H1 (cell line): ENCODE measurements at regions not wholly inside any gene's neighbourhood (a gene's known extent, or its start where the extent isn't known, plus 50 kb on each side); places are given as distances from the start of the nearest gene placed in this dataset.

Experiments
- CTCF ChIA-PET: fragments of 300-600 bp; sonication (Branson Sonifier 250); formaldehyde crosslinking; loops from one replicate; lab custom pipeline; 2021; ENCODE audit not compliant: partially characterized antibody; lab: Charles Lee
- POLR2A ChIA-PET: fragments of 300-600 bp; sonication (Branson Sonifier 250); formaldehyde crosslinking; loops from one replicate; lab custom pipeline; 2021; ENCODE audit warnings: inconsistent platforms; ENCODE audit not compliant: partially characterized antibody; lab: Charles Lee
- DNase-seq, 2 experiments: peaks; one replicate each; pipeline versions ENCODE4 v3.0.0 to v3.0.0-alpha.2; 2010 to 2022; ENCODE audit warnings: low spot score in 2 of 2, low read depth in 1 of 2, mixed read lengths in 1 of 2
- FAIRE-seq: peaks from 2 replicates; lab custom pipeline; 2011; peaks lifted over from hg19 to GRCh38; lab: Jason Lieb, UNC
- H2AFZ ChIP-seq: 2 replicates; pipeline ENCODE4 v1.8.1; 2012; ENCODE audit warnings: low read length, inconsistent platforms
- H2AK5ac ChIP-seq: 2 replicates; pipeline ENCODE4 v1.6.1; 2013; ENCODE audit warnings: low read depth, low read length
- H2BK120ac ChIP-seq: replicated peaks from 2 replicates; pipeline ENCODE3; 2013; ENCODE audit warnings: low read depth, low read length, inconsistent platforms
- H2BK12ac ChIP-seq: 2 replicates; pipeline ENCODE4 v1.6.1; 2013; ENCODE audit warnings: low read depth, low read length
- H2BK15ac ChIP-seq: 2 replicates; pipeline ENCODE4 v1.6.1; 2013; ENCODE audit warnings: low read length
- H2BK20ac ChIP-seq: 2 replicates; pipeline ENCODE4 v1.6.1; 2013; ENCODE audit warnings: low read length
- H2BK5ac ChIP-seq: 2 replicates; pipeline ENCODE4 v1.6.1; 2013; ENCODE audit warnings: low read depth, low read length
- H3K14ac ChIP-seq: 2 replicates; pipeline ENCODE4 v1.6.1; 2013; ENCODE audit warnings: inconsistent platforms; ENCODE audit not compliant: insufficient read length
- H3K18ac ChIP-seq: 2 replicates; pipeline ENCODE4 v1.6.1; 2013; ENCODE audit warnings: low read length; ENCODE audit errors: extremely low read depth
- H3K23ac ChIP-seq: 2 replicates; pipeline ENCODE4 v1.6.1; 2013; ENCODE audit warnings: inconsistent platforms; ENCODE audit not compliant: insufficient read length
- H3K23me2 ChIP-seq: 2 replicates; pipeline ENCODE4 v1.6.1; 2013; ENCODE audit warnings: low read depth, low read length
- H3K27ac ChIP-seq: 2 replicates; pipeline ENCODE4 v1.6.1; 2011; ENCODE audit warnings: low read depth, low read length, inconsistent platforms
- H3K27me3 ChIP-seq, 4 experiments: replicated peaks in 1 of 4; 1 replicate in 1 of 4; 2 replicates in 3 of 4; pipeline versions ENCODE4 v1.6.1 to v1.8.1; 2011 to 2013; ENCODE audit warnings: low read length in 3 of 4, mild to moderate bottlenecking in 3 of 4, inconsistent platforms in 2 of 4, mixed read lengths in 2 of 4, moderate library complexity in 1 of 4; ENCODE audit not compliant: control insufficient read depth in 3 of 4, insufficient read depth in 3 of 4; ENCODE audit errors: extremely low read depth in 1 of 4
- H3K36me3 ChIP-seq, 4 experiments: 2 replicates each; pipeline versions ENCODE4 v1.6.1 to v1.8.1; 2011 to 2013; ENCODE audit warnings: mild to moderate bottlenecking in 4 of 4, low read length in 3 of 4, moderate library complexity in 2 of 4, control low read depth in 1 of 4, inconsistent platforms in 1 of 4; ENCODE audit not compliant: insufficient read depth in 4 of 4, control insufficient read depth in 2 of 4
- H3K4ac ChIP-seq: replicated peaks from 2 replicates; pipeline ENCODE3; 2013; ENCODE audit warnings: low read length, low read depth, mixed read lengths, inconsistent platforms; ENCODE audit not compliant: insufficient read length
- H3K4me1 ChIP-seq, 4 experiments: replicated peaks in 1 of 4; 1 replicate in 1 of 4; 2 replicates in 3 of 4; pipeline versions ENCODE4 v1.6.1 to v1.8.1; 2011 to 2013; ENCODE audit warnings: low read length in 3 of 4, inconsistent platforms in 2 of 4, mixed read lengths in 1 of 4; ENCODE audit not compliant: insufficient read depth in 4 of 4, control insufficient read depth in 3 of 4
- H3K4me2 ChIP-seq, 2 experiments: 2 replicates each; pipeline versions ENCODE4 v1.6.1 to v1.8.1; 2011 to 2013; ENCODE audit warnings: low read depth in 2 of 2, low read length in 2 of 2, control low read depth in 1 of 2, inconsistent platforms in 1 of 2, mild to moderate bottlenecking in 1 of 2; ENCODE audit not compliant: insufficient read depth in 1 of 2
- H3K4me3 ChIP-seq, 4 experiments: fragments of 200-600, 300-600 bp in 1 of 4; sonication (generic), shearing (Covaris generic), sonication (Bioruptor Twin) in 1 of 4; 2 replicates each; pipeline versions ENCODE4 v1.5.1 to v1.8.1; 2011 to 2016; ENCODE audit warnings: low read length in 4 of 4, low read depth in 3 of 4, control low read depth in 2 of 4, inconsistent platforms in 2 of 4, mild to moderate bottlenecking in 2 of 4, mixed read lengths in 1 of 4, moderate library complexity in 1 of 4; ENCODE audit not compliant: insufficient read depth in 2 of 4; ENCODE audit errors: extremely low read depth in 1 of 4
- H3K56ac ChIP-seq: replicated peaks from 2 replicates; pipeline ENCODE3; 2013; ENCODE audit warnings: low read depth, mild to moderate bottlenecking, mixed read lengths, low read length, inconsistent platforms; ENCODE audit not compliant: insufficient read length
- H3K79me1 ChIP-seq: 2 replicates; pipeline ENCODE4 v1.6.1; 2013; ENCODE audit warnings: low read depth, low read length, control low read depth
- H3K79me2 ChIP-seq, 2 experiments: 2 replicates each; pipeline versions ENCODE4 v1.6.1 to v1.8.1; 2012 to 2013; ENCODE audit warnings: low read length in 2 of 2, mild to moderate bottlenecking in 2 of 2, inconsistent platforms in 1 of 2; ENCODE audit not compliant: insufficient read depth in 2 of 2, control insufficient read depth in 1 of 2
- H3K9ac ChIP-seq, 4 experiments: replicated peaks in 1 of 4; 1 replicate in 1 of 4; 2 replicates in 3 of 4; pipeline versions ENCODE4 v1.6.1 to v1.8.1; 2011 to 2013; ENCODE audit warnings: low read depth in 3 of 4, low read length in 3 of 4, control low read depth in 2 of 4, mild to moderate bottlenecking in 2 of 4, moderate library complexity in 2 of 4, inconsistent platforms in 1 of 4; ENCODE audit errors: extremely low read depth in 1 of 4
- H3K9me3 ChIP-seq, 2 experiments: 2 replicates each; pipeline versions ENCODE4 v1.6.1 to v1.8.1; 2012 to 2013; ENCODE audit warnings: mild to moderate bottlenecking in 2 of 2, moderate library complexity in 2 of 2, control low read depth in 1 of 2, inconsistent platforms in 1 of 2, low read depth in 1 of 2, low read length in 1 of 2, mixed read lengths in 1 of 2; ENCODE audit not compliant: insufficient read depth in 2 of 2
- H4K20me1 ChIP-seq, 2 experiments: replicated peaks in 1 of 2; 2 replicates each; pipeline versions ENCODE3 to v1.8.1; 2011 to 2013; ENCODE audit warnings: inconsistent platforms in 2 of 2, low read length in 2 of 2, mild to moderate bottlenecking in 1 of 2; ENCODE audit not compliant: insufficient read depth in 2 of 2, control insufficient read depth in 1 of 2
- H4K5ac ChIP-seq: 2 replicates; pipeline ENCODE4 v1.6.1; 2013; ENCODE audit warnings: low read length, low read depth, mixed read lengths, inconsistent platforms; ENCODE audit not compliant: insufficient read length
- H4K8ac ChIP-seq: 2 replicates; pipeline ENCODE4 v1.8.0; 2013; ENCODE audit warnings: mild to moderate bottlenecking, moderate library complexity, low read length, inconsistent platforms; ENCODE audit not compliant: insufficient read depth; ENCODE audit errors: extremely low read depth
- H4K91ac ChIP-seq: replicated peaks from 2 replicates; pipeline ENCODE3; 2013; ENCODE audit warnings: low read length, mixed read lengths, inconsistent platforms; ENCODE audit not compliant: insufficient read length
- BCL11A ChIP-seq, 2 experiments: IDR thresholded peaks; one replicate each; pipeline ENCODE4 v1.6.1; 2011; ENCODE audit warnings: low read depth in 2 of 2, low read length in 2 of 2, mild to moderate bottlenecking in 2 of 2
- BRCA1 ChIP-seq: IDR thresholded peaks from 2 replicates; pipeline ENCODE4 v1.6.1; 2012; ENCODE audit warnings: low read depth, low read length, improper control_type of control experiment
- CBX5 ChIP-seq: fragments of 300-800, 300-1000 bp; sonication (generic); IDR thresholded peaks from 2 replicates; pipeline ENCODE4 v1.7.1; 2016; ENCODE audit warnings: antibody characterized with exemption, low read length, low read depth
- CEBPB ChIP-seq: IDR thresholded peaks from 2 replicates; pipeline ENCODE4 v1.6.1; 2012; ENCODE audit warnings: low read depth, low read length
- GTF2F1 ChIP-seq: IDR thresholded peaks from 2 replicates; pipeline ENCODE4 v1.6.1; 2012; ENCODE audit warnings: low read depth, low read length, improper control_type of control experiment, borderline replicate concordance
- HDAC6 ChIP-seq: IDR thresholded peaks from one replicate; pipeline ENCODE4 v1.7.1; 2012; ENCODE audit warnings: low read depth, mild to moderate bottlenecking, inconsistent platforms, low read length, moderate library complexity
- JUN ChIP-seq: IDR thresholded peaks from 2 replicates; pipeline ENCODE4 v1.6.1; 2011; ENCODE audit warnings: low read depth, mild to moderate bottlenecking, improper control_type of control experiment, low read length
- KDM1A ChIP-seq: fragments of 200-600, 300-600 bp; sonication (generic); IDR thresholded peaks from 2 replicates; pipeline ENCODE4 v1.7.1; 2016; ENCODE audit warnings: mild to moderate bottlenecking, low read length, borderline replicate concordance
- POLR2A ChIP-seq, 2 experiments: IDR thresholded peaks; 1 replicate in 1 of 2; 2 replicates in 1 of 2; pipeline ENCODE4 v1.6.1; 2011; ENCODE audit warnings: low read depth in 2 of 2, low read length in 2 of 2, mild to moderate bottlenecking in 2 of 2; ENCODE audit errors: control extremely low read depth in 1 of 2
- POLR2AphosphoS5 ChIP-seq: IDR thresholded peaks from 2 replicates; pipeline ENCODE4 v1.6.1; 2011; ENCODE audit warnings: low read depth, low read length
- SP2 ChIP-seq: IDR thresholded peaks from 2 replicates; pipeline ENCODE4 v1.6.1; 2012; ENCODE audit warnings: mild to moderate bottlenecking, low read length, inconsistent platforms
- SP4 ChIP-seq: IDR thresholded peaks from 2 replicates; pipeline ENCODE4 v1.6.1; 2012; ENCODE audit warnings: low read length, inconsistent platforms
- SRF ChIP-seq: IDR thresholded peaks from 2 replicates; pipeline ENCODE4 v1.6.1; 2011; ENCODE audit warnings: mild to moderate bottlenecking, low read depth, low read length, moderate library complexity
- TBP ChIP-seq: IDR thresholded peaks from 2 replicates; pipeline ENCODE4 v1.6.1; 2011; ENCODE audit warnings: low read depth, low read length, improper control_type of control experiment
- WGBS, 2 experiments: shearing (Covaris generic) in 1 of 2; methylation state at CpG; one replicate each; pipeline versions ENCODE4 v1.1.6 to v1.1.7; 2013 to 2015; ENCODE audit warnings: low lambda C conversion rate in 2 of 2, mixed read lengths in 2 of 2, inconsistent platforms in 1 of 2, low coverage in 1 of 2, missing lambda C conversion rate in 1 of 2; ENCODE audit not compliant: insufficient replicate concordance in 2 of 2, insufficient coverage in 1 of 2, insufficient read length in 1 of 2; ENCODE audit errors: extremely low coverage in 1 of 2, missing lambda C conversion rate in 1 of 2; 5-methylcytosine and 5-hydroxymethylcytosine counted together
- TF ChIP-seq, protein P1 (sequence below): IDR thresholded peaks from 2 replicates; pipeline ENCODE4 v1.6.1; 2012; ENCODE audit warnings: low read length, inconsistent platforms

DNA sequence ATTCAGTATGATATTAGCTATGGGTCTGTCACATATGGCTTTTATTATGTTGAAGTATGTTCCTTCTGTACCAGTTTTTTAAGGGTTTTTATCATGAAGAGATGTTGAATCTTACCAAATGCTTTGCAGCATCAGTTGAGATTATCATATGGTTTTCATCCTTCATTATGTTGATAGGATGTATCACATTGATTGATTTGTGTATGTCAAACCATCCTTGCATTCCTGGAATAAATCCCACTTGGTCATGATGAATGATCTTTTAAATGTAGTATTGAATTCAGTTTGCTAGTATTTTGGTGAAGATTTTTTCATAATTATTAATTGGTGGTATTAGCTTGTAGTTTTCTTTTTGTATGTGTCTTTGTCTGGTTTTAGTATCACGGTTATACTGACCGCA, 185.9 kb downstream of the MBL2 start:
- H3K9me3 ChIP-seq: peaks cover under 1 to 3% of the 10 kb centered on the region in 2 experiments; a peak in 2 of 4 replicates
- CTCF ChIA-PET: interaction anchor here (1.2 kb wide), 1 partner anchor 218 kb away, joined by 3 read pairs; no protein-coding TSS in a partner anchor
- H4K20me1 ChIP-seq: no peaks in the 10 kb centered on the region
- no peak overlapping the region for H2BK15ac ChIP-seq
- H4K5ac ChIP-seq: no peak overlapping the region
- no peaks in the 10 kb centered on the region for H3K27me3 ChIP-seq
- H2BK120ac ChIP-seq: no peak overlapping the region
- H2AK5ac ChIP-seq: no peak overlapping the region
- POLR2A ChIA-PET: no interaction called here
- no peaks in the 10 kb centered on the region for H3K23me2 ChIP-seq
- H3K4me1 ChIP-seq: no peaks in the 10 kb centered on the region
- no peak overlapping the region for H3K23ac ChIP-seq
- DNase-seq (no peak), FAIRE-seq (no peak)
- H3K9ac ChIP-seq: no peak overlapping the region
- no peaks in the 10 kb centered on the region for H3K79me2 ChIP-seq
- no peak overlapping the region for H3K4me2 ChIP-seq
- 44% methylated on average over 2 of the region's 2 CpGs; no CpG with 5 or more reads in 1 of the 2 experiments for WGBS, 2 experiments
- no peaks in the 10 kb centered on the region for H3K36me3 ChIP-seq
- H3K4ac ChIP-seq: no peak overlapping the region
- no peak overlapping the region for H4K91ac ChIP-seq
- no peak overlapping the region for H3K4me3 ChIP-seq
- H3K56ac ChIP-seq: no peak overlapping the region
- H3K27ac ChIP-seq: no peak overlapping the region
- H3K18ac ChIP-seq: no peak overlapping the region
- H2BK20ac ChIP-seq: no peak overlapping the region
- H4K8ac ChIP-seq: no peak overlapping the region
- no peak overlapping the region for H2BK5ac ChIP-seq
- no peaks in the 10 kb centered on the region for H3K79me1 ChIP-seq
- no peak overlapping the region for H2BK12ac ChIP-seq
- no peak overlapping the region for H2AFZ ChIP-seq
- H3K14ac ChIP-seq: no peak overlapping the region
- no peak for TF ChIP-seq BCL11A (IDR thresholded peaks at IDR 0.05; ENCODE audit: low read depth in 2 of 2, low read length in 2 of 2)
- TF ChIP-seq CBX5: no peak
- no peak for TF ChIP-seq POLR2A (IDR thresholded peaks at IDR 0.05; ENCODE audit: control extremely low read depth in 1 of 2, low read depth in 2 of 2, low read length in 2 of 2)
- TF ChIP-seq SP2: no peak
- no peak for TF ChIP-seq GTF2F1
- no peak for TF ChIP-seq TBP
- TF ChIP-seq POLR2AphosphoS5: no peak
- TF ChIP-seq KDM1A: no peak
- no peak for TF ChIP-seq BRCA1
- TF ChIP-seq SP4: no peak
- TF ChIP-seq, protein P1, sequence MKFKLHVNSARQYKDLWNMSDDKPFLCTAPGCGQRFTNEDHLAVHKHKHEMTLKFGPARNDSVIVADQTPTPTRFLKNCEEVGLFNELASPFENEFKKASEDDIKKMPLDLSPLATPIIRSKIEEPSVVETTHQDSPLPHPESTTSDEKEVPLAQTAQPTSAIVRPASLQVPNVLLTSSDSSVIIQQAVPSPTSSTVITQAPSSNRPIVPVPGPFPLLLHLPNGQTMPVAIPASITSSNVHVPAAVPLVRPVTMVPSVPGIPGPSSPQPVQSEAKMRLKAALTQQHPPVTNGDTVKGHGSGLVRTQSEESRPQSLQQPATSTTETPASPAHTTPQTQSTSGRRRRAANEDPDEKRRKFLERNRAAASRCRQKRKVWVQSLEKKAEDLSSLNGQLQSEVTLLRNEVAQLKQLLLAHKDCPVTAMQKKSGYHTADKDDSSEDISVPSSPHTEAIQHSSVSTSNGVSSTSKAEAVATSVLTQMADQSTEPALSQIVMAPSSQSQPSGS: no peak
- TF ChIP-seq JUN: no peak
- no peak for TF ChIP-seq CEBPB
- no peak for TF ChIP-seq SRF
- no peak for TF ChIP-seq HDAC6
